HG03469 (cell line): ENCODE measurements at regions not wholly inside any gene's neighbourhood (a gene's known extent, or its start where the extent isn't known, plus 50 kb on each side); places are given as distances from the start of the nearest gene placed in this dataset.

ENCODE experiments used
- ATAC-seq: cut with Tn5 transposase; IDR thresholded peaks from one replicate; pipeline ENCODE4 v1.9.1; 2021; ENCODE audit warnings: mild to moderate bottlenecking, moderate library complexity, moderate number of reproducible peaks; ENCODE audit not compliant: unreplicated experiment

DNA sequence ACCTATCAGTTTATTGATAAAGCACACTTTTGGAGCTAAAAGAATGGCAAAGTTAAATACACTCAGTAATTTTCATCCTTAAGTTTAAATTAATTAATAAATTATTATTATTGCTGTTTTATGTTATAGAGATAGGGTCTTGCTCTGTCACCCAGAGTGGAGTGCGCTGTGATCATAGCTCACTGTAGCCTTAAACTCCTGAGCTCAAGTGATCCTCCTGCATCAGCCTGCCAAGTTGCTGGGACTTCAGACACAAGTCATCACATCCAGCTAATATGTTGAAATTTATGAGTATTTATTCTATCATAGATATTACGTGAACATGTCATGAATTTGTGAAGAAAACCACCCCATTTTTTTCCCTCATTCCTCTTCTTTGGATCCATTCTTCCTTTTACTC is 64.2 kb downstream of the GJA1 start:
- no peak for ATAC-seq

DNA sequence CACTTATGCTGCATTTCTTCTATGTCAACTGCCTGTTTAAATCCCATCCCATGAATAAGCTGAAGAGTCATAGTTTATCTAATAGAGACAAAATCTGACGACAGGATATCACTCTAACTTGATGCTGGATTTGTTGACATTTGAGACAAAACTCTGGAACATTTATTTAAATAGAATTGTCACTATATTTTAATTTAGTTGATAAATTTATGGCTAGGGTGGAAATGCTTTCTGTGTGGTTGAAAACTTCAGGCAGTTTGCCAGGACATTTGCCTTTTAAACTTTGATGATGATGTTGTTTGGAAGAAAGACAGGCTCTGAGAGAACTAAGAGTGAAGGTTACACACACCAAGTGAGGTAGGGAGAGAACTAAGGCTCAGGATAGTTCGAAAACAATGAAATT is 68.1 kb downstream of the GJA1 start:
- no peak for ATAC-seq

DNA sequence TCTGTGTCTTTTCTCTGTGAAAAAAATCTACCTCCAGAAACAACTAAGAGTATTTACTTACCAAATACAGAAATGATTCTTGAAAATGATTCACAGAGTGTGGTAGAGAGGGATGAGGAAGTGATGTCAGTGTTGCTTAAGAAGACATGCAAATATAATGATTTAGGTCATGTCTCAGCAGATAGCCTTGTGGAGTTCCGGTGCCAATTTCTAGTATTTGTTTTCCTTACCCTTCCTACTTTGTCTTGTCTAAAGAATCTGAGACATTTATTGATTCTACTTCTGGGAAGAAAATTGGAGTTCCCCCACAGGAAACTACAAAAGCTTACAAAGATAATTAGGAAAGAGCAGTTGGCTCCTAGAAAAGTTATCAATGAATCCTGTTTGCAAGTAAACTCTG is 68.8 kb downstream of the GJA1 start:
- ATAC-seq = no peak

DNA sequence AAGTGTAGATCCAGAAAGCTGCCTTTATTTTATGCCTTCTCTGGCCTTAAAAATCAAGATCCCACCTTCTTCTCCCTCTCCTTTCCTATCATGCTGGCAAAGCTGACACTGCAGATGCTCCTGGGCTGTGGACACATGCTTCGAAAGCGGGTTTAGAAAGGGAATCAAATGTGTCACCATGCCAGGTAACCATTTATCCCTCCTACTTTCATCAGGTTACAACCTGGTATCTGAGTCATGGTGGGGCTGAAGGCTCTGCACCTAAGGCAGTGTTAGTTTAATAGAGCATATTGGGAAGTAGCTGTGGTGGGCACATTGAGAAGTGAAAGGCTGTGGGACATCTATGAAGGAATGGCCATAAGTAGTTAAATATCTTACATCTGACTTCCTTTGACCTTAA is 69.8 kb downstream of the GJA1 start:
- no peak for ATAC-seq

- no peak for ATAC-seq
These were observed 71.6 kb downstream of the GJA1 start for GRCh38 chr6:121506761-121507754.

DNA sequence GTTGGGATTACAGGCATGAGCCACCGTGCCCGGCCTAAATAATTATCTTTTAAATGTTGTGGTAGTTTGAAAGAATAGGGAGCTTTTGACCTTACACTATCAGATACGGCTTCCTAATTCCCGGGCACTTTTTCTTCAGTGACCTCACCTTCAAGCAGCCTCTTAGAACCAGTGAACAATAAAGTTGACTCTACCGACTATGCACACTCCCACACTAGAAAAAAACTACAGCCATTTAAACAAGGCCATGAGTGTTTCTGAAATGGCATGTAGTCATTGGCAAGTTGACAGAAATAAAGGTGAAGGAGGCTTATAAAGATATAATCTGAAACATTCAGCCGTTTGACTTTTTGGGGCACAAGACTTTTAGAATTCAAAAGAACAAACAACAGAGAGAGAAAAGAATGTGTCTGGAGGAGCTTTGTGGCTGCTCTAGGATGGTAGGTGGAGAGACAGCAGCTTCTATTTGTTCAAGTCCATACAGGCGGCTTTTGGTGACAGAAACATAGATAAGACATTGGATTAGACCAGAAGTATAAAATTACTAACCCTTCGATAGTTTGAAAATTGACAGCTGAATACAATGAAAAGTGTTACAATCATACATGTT is 75.2 kb downstream of the GJA1 start:
- ATAC-seq = no peak

- no peak for ATAC-seq
These were observed 80.3 kb downstream of the GJA1 start for GRCh38 chr6:121515630-121516265.

- no peak for ATAC-seq
These were observed 80.9 kb downstream of the GJA1 start for GRCh38 chr6:121516331-121516730.

DNA sequence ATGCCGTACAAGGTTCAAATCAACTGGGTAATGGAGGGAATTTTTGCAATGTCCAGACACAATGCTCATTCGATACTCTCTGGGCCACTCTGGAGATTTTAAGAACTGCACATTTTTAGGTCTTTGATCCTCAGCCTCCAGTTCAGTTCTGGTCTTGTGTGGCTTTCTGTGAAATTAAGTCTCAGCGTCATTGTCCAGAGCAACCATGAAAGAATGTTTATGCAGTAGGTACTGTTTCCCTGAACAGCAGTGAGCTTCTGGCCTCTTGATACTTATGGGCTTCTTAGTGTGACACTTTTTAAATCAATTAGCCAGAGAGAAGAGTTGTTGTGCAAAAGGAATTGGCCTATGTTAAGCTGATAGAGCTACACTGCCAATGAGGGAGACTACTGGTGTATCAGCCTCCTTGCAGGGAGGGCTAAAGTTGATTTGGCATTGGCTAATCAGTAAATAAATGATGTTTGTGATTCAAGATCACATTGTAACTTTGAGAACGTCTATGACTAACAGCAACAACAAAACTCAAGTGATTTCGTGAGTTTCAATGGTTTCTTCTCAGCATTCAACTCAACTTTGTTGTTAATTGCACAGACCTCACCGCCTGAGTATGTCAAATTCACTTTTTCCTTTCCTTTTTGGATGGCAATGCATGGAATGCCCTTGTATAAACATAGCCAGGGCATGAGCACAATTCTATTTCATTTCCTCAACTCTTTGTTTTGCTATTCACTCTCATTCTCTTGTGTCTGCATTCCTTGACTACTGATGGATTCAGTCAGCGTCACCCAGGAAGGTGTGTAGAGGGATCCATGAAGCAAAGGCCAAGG is 85.1 kb downstream of the GJA1 start:
- ATAC-seq = no peak

GRCh38 chr6:121521164-121521555 is 85.7 kb downstream of the GJA1 start:
- no peak for ATAC-seq

DNA sequence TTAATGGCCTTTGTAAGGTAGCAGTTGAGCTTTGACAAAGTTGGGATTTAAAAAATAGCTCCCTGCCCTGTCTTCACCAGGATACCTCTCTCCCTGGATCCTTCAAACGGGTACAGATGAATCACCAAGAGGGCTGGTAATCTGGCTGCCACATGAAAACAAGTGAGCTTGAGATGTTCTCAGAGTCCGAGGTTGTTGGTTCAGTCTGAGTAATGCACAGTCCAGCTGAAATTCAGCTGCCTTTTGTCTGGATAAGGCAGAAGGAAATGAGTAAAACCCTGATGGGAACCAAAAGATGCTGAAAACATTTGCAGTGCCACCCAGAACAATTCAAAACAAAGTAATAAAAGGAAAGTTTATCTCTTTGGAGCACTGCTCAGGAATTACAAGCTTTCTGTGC is 86.8 kb downstream of the GJA1 start:
- ATAC-seq = no peak

DNA sequence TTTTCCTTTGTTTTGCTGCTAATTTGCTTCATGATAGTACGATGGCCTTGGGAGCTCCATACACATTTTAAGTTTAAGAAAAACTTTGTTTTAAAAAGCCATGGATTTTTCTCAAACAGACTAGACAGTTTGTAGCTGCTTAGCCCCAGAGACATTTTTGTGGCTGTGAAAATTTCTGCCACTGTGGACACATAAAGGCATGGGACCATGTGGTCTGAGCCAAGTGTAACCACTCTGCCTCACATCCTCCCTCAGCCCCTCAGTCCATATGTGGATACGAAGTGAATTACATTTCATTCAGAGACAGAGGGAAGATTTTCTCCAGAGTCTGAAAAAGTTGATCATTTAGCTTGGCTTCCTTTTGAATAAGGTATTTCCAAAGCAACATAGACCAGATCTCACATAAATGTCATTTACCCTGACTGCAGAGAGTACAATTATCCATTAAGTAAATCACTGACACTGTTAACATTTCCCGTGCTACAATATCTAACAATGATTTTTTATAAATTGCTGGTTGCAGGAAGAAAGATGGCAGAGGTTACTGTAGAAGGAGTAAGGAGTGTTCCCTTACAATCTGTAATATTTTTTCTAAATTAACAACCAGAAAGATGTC is 87.4 kb downstream of the GJA1 start:
- no peak for ATAC-seq

DNA sequence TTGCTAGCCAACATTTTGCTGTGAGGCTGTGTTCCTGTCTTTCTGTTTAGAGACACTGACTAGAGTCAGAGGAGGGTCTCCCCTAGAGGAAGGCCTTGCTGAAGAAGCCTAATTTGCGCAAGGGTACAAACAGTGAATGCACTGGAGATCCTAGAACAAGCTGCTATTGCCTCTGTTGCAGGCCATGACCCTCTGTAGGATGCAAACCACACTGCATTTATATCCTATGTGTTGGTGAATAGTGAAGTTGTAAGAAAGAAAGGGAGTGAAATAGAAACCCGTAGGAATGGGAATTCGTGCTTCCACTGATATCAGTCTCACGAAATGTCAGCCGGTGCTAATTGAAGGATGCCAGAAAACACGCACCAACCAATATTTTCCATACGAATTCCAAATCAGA is 88.2 kb downstream of the GJA1 start:
- no peak for ATAC-seq

DNA sequence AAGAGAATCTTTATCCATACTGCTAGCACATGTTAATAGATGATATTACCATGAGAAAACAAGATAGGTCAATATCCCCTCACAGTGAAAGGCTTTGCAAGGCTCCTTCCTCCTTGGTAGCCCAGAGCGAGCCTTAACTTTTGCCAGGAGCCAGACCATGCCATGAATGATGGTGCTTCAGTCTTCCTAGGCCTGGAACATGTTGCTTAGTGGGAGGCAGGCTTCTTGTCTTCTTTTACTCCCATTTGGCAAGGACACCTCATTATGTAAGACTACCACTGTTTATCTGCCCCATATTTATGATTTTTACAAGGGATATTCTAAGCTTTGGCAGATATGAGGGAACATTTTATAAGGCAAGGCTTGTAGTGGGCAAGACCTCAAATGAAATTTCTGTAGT is 90.8 kb downstream of the GJA1 start:
- ATAC-seq = no peak

DNA sequence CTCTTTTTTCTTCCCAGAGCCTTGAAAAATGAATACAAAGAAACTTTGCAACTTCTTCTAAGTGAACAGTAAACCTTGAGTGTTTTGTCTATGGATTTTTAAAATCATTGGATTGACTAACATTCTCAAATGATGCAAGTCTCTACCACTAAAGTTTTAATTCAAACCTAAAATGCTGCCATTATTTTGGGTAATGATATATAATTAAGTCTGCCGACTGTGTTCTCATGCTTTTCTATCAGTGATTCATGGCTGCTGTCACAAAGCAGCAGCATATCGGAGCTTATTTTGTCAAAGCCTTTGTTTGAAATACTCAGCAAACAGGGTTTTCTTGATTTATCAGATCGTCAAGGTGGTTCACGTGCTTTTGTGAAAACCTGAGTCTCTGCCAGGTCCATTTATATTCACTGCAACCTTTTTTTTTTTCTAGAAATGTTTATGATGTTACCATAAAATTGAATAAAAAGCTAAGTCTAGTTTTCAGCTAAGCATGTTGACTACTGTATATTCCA is 96.3 kb downstream of the GJA1 start:
- ATAC-seq = no peak

DNA sequence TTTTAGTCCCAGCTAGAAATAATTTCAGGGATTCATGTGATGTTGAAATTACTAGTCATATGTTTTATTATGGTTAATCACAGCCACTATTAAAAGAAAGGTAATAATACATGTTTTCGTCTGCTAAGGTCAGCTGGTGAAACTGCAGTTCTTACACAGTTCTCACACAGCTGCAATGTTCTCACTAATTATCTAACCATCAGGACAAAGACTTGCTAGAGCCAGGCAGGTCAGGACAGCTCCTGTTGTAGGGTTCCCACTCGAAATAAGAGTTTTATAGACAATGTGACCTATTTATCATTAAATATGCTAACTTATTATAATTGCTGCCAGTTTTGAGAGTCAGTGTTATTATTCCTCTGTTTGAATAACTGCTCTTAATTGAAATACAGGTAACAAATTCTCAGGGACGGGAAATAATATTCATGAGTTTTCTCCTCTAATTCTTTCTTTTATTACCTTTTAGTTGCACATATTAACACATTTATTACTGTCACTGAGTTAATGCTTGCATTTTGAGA is 97.9 kb downstream of the GJA1 start:
- ATAC-seq = no peak

DNA sequence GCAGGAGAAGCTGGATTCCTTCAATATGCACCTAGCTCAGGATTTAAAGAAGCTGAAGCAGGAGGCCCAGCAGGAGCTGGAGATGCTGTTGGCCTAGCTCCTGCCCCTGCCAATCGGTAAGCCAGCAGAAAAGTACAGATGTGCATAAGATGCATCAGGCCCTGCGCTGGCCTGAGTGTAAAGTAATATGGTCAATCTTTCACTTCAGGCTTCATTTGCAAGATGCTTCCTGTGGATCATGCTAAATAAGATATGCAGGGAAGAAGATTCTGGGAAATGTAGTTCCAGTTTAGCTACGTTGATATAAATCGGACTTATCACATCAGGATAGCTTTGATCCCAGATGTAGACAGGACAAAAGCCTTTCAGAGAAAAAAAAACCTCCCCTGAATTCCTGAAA is 100.3 kb downstream of the GJA1 start:
- ATAC-seq = no peak

GRCh38 chr6:121536345-121536744 is 100.9 kb downstream of the GJA1 start:
- ATAC-seq = no peak

DNA sequence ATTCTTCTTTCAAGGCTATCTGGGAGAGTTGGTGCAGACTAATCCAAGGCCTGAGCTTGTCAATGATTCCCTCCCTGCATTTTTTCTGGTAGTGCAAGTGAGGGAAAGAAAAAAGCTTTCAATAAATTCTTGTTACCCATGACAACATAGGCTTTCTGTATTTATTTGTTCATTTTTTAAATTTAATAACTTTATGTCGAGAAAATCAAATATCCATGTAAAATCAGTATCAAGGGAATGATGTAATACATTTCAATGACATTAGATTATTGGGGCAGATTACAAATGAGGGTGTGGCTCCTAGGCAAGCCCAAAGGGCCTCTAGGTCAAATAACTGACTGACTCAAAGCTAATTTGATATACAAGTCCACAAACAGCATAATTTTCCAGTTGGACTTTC is 104.0 kb downstream of the GJA1 start:
- no peak for ATAC-seq

GRCh38 chr6:121540210-121540609 is 104.8 kb downstream of the GJA1 start:
- ATAC-seq = no peak
